KMS-11 (cell line): ENCODE measurements at regions not wholly inside any gene's neighbourhood (a gene's known extent, or its start where the extent isn't known, plus 50 kb on each side); places are given as distances from the start of the nearest gene placed in this dataset.

Experiments used
- H2AFZ ChIP-seq: fragments of 200-600 bp; sonication (generic); 2 replicates; pipeline ENCODE4 v1.6.1; 2016; ENCODE audit warnings: antibody characterized with exemption, mixed run types, low read depth
- H3K27ac ChIP-seq: fragments of 200-600 bp; sonication (generic); 2 replicates; pipeline ENCODE4 v1.6.1; 2016; ENCODE audit warnings: mild to moderate bottlenecking, mixed run types
- H3K27me3 ChIP-seq: fragments of 200-600 bp; sonication (generic); 2 replicates; pipeline ENCODE4 v1.6.1; 2017; ENCODE audit warnings: mild to moderate bottlenecking, low read depth, mixed run types, moderate library complexity; ENCODE audit not compliant: insufficient read depth
- H3K36me3 ChIP-seq: fragments of 200-600 bp; sonication (generic); 2 replicates; pipeline ENCODE4 v1.6.1; 2017; ENCODE audit warnings: mild to moderate bottlenecking, mixed run types; ENCODE audit not compliant: insufficient read depth
- H3K4me1 ChIP-seq: fragments of 200-600 bp; sonication (generic); 2 replicates; pipeline ENCODE4 v1.6.1; 2016; ENCODE audit warnings: mild to moderate bottlenecking, low read depth, mixed run types; ENCODE audit not compliant: poor library complexity, severe bottlenecking
- H3K4me2 ChIP-seq: fragments of 200-600 bp; sonication (generic); 2 replicates; pipeline ENCODE4 v1.7.0; 2016; ENCODE audit warnings: mild to moderate bottlenecking, mixed run types
- H3K4me3 ChIP-seq: fragments of 200-600 bp; sonication (generic); IDR thresholded peaks from 2 replicates; pipeline ENCODE4 v1.6.1; 2017; ENCODE audit warnings: low read depth, low read length, mixed read lengths; ENCODE audit not compliant: insufficient read depth
- H3K79me2 ChIP-seq: fragments of 200-600 bp; sonication (generic); 2 replicates; pipeline ENCODE4 v1.6.1; 2016; ENCODE audit warnings: low read depth, mixed run types; ENCODE audit not compliant: insufficient read depth
- H3K9ac ChIP-seq: fragments of 200-600 bp; sonication (generic); 2 replicates; pipeline ENCODE4 v1.6.1; 2016; ENCODE audit warnings: mild to moderate bottlenecking, mixed run types
- H4K20me1 ChIP-seq: fragments of 200-600 bp; sonication (generic); 2 replicates; pipeline ENCODE4 v1.6.1; 2016; ENCODE audit warnings: mild to moderate bottlenecking, mixed run types; ENCODE audit not compliant: insufficient read depth
- TF ChIP-seq, protein P1 (sequence below): fragments of 200-600 bp; sonication (generic); conservative IDR thresholded peaks from 2 replicates; pipeline ENCODE4 v1.6.1; 2017; ENCODE audit warnings: low read depth, mild to moderate bottlenecking, antibody characterized with exemption, low read length, moderate library complexity, mixed read lengths

DNA sequence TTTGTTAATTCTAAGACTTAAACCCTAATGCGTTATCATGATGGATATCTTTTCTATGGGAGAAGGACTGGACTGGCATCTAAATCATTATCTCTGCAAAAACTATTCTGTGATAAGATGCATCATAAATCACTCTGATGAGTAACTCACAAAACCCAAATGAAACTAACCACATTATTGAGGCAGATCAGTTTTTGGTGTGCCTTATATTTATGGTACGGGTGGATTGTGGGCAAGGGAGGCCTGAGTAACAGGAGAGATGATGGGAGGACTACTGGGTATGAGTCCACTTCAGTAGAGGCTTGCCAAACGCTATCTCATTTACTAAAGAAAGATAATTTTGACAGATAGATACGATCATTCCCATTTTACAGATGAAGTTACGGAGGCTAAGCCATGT is 66.4 kb upstream of the GUCY1A1 start:
- Histone ChIP-seq H4K20me1 (no peaks in the 10 kb centered on the region), H3K36me3 (no peaks in the 10 kb centered on the region), H3K27ac (no peak overlapping the region), H3K79me2 (no peaks in the 10 kb centered on the region), H3K9ac (no peak overlapping the region), H3K4me3 (no peak overlapping the region), H3K27me3 (no peaks in the 10 kb centered on the region), H3K4me2 (no peak overlapping the region), H2AFZ (no peak overlapping the region), H3K4me1 (peaks cover 12% of the 10 kb centered on the region)
- TF ChIP-seq, protein P1, sequence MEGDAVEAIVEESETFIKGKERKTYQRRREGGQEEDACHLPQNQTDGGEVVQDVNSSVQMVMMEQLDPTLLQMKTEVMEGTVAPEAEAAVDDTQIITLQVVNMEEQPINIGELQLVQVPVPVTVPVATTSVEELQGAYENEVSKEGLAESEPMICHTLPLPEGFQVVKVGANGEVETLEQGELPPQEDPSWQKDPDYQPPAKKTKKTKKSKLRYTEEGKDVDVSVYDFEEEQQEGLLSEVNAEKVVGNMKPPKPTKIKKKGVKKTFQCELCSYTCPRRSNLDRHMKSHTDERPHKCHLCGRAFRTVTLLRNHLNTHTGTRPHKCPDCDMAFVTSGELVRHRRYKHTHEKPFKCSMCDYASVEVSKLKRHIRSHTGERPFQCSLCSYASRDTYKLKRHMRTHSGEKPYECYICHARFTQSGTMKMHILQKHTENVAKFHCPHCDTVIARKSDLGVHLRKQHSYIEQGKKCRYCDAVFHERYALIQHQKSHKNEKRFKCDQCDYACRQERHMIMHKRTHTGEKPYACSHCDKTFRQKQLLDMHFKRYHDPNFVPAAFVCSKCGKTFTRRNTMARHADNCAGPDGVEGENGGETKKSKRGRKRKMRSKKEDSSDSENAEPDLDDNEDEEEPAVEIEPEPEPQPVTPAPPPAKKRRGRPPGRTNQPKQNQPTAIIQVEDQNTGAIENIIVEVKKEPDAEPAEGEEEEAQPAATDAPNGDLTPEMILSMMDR = no peak

DNA sequence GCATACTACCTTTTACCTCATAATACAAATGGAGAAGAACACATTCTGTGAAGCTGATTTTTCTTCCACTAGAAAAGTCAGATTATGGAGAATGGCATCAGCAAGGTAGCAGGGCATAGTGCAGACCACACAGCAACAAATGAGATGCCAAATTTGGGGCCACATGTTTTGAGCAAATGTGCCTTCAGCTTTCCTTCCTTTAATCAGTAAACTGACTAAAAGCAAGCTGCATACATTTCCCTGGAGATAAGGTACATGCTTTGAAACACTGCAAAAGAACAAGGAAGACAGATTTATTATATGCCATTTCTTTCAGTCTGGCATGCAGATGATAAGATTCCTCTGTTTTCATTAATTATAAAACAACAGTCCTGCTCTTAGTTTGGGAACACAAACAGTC is 67.1 kb upstream of the GUCY1A1 start:
- Histone ChIP-seq H3K4me1 (peaks cover 6% of the 10 kb centered on the region), H2AFZ (no peak overlapping the region), H3K4me2 (no peak overlapping the region), H3K4me3 (no peak overlapping the region), H3K27ac (no peak overlapping the region), H3K9ac (no peak overlapping the region), H3K79me2 (no peaks in the 10 kb centered on the region), H3K36me3 (no peaks in the 10 kb centered on the region), H3K27me3 (no peaks in the 10 kb centered on the region), H4K20me1 (no peaks in the 10 kb centered on the region)
- TF ChIP-seq, protein P1 = no peak

DNA sequence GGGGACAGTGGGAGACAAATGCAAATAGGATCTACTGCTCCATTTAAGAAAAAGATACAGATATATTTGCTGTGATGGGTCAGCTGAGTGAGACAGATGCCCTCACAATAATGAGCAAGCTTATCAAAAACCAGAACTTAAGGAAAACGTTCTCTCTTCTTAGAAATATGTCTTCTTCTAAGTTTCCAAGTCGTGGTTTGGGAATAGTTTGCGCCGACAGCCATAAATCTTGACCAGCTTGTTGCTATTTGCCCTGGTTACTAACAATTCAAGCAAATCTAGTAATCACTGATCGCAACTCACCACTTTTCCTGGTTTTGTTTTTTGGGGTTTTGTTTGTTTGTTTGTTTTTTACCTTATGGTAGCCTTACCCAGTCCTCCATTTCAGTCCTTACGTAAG is 67.6 kb upstream of the GUCY1A1 start:
- H3K27ac ChIP-seq = no peak overlapping the region
- H3K4me3 ChIP-seq = no peak overlapping the region
- no peak overlapping the region for H3K4me2 ChIP-seq
- H2AFZ ChIP-seq = no peak overlapping the region
- H3K79me2 ChIP-seq = no peaks in the 10 kb centered on the region
- H3K27me3 ChIP-seq = no peaks in the 10 kb centered on the region
- TF ChIP-seq, protein P1 = no peak
- H3K36me3 ChIP-seq = no peaks in the 10 kb centered on the region
- H3K4me1 ChIP-seq = peaks cover 3% of the 10 kb centered on the region
- H4K20me1 ChIP-seq = no peaks in the 10 kb centered on the region
- H3K9ac ChIP-seq = no peak overlapping the region

DNA sequence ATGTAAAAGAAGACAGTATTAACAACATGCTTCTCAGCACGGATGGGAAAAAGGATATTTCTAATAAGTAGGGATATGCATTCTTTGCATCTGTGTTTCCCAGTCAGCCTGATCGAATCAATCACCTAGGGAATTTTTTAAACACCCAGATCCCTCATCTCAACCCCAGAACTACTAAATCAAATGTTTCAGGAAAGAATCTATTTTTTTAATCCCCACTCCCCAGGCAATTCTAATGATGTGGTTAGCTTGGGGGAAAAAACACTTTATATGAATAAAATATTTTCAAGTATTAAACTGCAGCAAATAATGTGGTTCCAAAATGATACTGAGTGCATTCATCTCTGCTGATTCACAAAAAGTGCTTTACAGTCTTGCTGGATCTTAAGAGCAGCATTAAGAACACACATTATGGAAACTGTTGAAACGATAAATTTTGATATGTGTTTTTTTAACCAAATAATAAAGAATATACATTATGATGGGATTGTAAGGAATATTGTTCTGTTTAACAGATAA is 68.7 kb upstream of the GUCY1A1 start:
- no peaks in the 10 kb centered on the region for H3K79me2 ChIP-seq
- H3K4me2 ChIP-seq = no peak overlapping the region
- no peaks in the 10 kb centered on the region for H3K27me3 ChIP-seq
- H3K9ac ChIP-seq = no peak overlapping the region
- H3K27ac ChIP-seq = no peak overlapping the region
- TF ChIP-seq, protein P1 = no peak
- no peaks in the 10 kb centered on the region for H3K36me3 ChIP-seq
- no peaks in the 10 kb centered on the region for H3K4me1 ChIP-seq
- no peak overlapping the region for H3K4me3 ChIP-seq
- no peak overlapping the region for H2AFZ ChIP-seq
- no peaks in the 10 kb centered on the region for H4K20me1 ChIP-seq
